GM12872 (cell line): ENCODE measurements at regions not wholly inside any gene's neighbourhood (a gene's known extent, or its start where the extent isn't known, plus 50 kb on each side); places are given as distances from the start of the nearest gene placed in this dataset.

Source experiments
- CTCF ChIP-seq: IDR thresholded peaks from 3 replicates; pipeline ENCODE4 v1.5.1; 2011; ENCODE audit warnings: low read depth, mild to moderate bottlenecking, low read length, moderate library complexity; ENCODE audit not compliant: insufficient read depth

DNA sequence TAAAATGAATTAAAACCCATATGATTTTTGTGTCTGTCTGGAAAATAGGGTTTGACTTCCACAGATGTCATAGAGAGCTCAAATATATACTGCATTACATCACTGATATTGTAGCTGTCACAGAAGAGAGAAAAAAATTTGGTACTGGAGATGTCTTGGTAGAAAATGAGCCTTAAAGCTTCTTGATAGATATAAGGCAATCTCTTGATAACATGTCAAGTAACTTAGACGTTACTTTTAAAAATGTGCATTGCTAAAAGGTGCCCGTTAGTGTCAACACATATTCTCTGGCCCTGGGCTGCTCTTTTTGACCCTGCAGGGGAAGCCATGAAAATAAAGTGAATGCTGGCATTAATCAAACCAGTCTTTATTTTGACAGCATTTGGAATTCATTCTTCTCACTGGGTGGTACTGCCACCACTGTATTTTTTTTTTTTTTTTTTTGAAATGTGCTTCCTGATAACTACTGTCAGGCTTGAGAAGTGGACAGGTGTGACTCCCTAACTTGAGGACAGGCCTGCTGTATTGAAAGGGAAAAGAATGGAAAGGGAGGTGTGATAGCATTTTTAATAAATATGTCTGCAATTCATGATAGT, 53.0 kb upstream of the RAPGEF2 start:
- no peak for TF ChIP-seq CTCF

DNA sequence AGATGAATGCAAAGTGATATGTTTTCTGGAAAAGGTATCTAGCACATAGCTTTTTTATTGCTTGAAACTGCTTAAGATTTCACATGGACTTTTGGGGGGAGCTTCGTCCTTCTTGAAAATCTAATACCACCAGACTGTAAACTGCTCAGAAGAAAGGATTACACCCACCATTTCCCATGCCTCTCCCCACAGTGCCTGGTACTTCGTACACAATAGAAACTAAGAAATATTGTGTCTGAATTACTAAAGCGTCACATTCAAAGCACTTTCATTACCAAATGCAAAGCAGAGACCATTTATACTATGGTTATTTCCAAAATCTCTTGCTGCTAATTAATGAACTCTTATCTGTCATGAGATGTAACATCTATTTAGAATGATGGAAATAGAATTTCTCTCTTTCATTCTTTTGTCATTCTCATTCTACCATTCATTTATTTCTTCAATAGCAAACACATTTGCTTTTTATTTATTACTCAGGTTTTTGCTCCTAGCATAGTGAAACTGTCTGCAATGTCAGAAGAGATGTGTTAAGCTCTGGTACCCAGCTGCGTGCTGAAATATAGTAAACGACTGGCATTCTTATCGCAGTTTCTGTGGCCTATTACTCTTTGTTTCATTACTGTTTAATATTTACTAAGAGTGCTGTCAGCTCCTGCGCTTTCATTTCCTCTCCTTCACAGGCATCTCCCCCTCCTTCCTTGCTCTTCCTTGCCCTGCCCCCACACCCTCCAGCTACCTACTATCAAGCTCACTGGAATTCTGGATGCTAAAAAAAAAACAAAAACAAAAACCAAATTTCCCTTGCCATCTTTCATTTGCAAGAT, 51.4 kb upstream of the RAPGEF2 start:
- no peak for TF ChIP-seq CTCF

DNA sequence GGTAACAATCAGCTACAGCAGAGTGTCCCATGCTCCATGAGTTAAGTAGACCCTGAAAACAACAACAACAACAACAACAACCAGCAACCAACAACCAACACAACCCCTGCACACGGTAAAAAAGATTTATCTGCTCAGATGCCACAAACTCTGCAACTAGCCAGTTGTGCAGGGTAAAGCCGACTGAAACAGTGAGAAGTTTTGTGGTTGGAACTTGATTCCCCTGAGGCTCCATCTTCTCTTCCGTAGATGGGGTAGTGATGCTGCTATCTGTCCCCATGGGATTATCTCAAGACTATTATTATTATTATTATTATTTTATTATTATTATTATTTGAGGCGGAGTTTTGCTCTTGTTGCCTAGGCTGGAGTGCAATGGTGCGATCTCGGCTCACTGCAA, 50.6 kb upstream of the RAPGEF2 start:
- TF ChIP-seq CTCF, result no peak
